ENCODE measurements at regions not wholly inside any gene's neighbourhood (a gene's known extent, or its start where the extent isn't known, plus 50 kb on each side); places are given as distances from the start of the nearest gene placed in this dataset.

- no peak for DNase-seq
Observed at GRCh38 chr5:158287643-158288271, 428.8 kb upstream of the CLINT1 start.

GRCh38 chr5:158286827-158287226 is 427.9 kb upstream of the CLINT1 start:
- no peak for DNase-seq

- no peak for DNase-seq
Observed at GRCh38 chr5:158285698-158286097, 426.8 kb upstream of the CLINT1 start.

- DNase-seq, result no peak
Observed at GRCh38 chr5:158284242-158284641, 425.3 kb upstream of the CLINT1 start.

- no peak for DNase-seq
Observed at GRCh38 chr5:158283397-158283796, 424.5 kb upstream of the CLINT1 start.

GRCh38 chr5:158278216-158278925 is 419.4 kb upstream of the CLINT1 start:
- no peak for DNase-seq

GRCh38 chr5:158277276-158277675 is 418.3 kb upstream of the CLINT1 start:
- no peak for DNase-seq

GRCh38 chr5:158276692-158277091 is 417.7 kb upstream of the CLINT1 start:
- DNase-seq, result no peak

- no peak for DNase-seq
Observed at GRCh38 chr5:158275511-158275910, 416.6 kb upstream of the CLINT1 start.

- DNase-seq, result no peak
Observed at GRCh38 chr5:158273035-158273434, 414.1 kb upstream of the CLINT1 start.

- DNase-seq, result no peak
Observed at GRCh38 chr5:158272409-158272808, 413.5 kb upstream of the CLINT1 start.

- no peak for DNase-seq
Observed at GRCh38 chr5:158270996-158271554, 412.1 kb upstream of the CLINT1 start.

GRCh38 chr5:158268286-158268685 is 409.3 kb upstream of the CLINT1 start:
- DNase-seq, result no peak

GRCh38 chr5:158267228-158267627 is 408.3 kb upstream of the CLINT1 start:
- DNase-seq, result no peak

GRCh38 chr5:158265931-158266700 is 407.2 kb upstream of the CLINT1 start:
- no peak for DNase-seq

GRCh38 chr5:158265346-158265745 is 406.4 kb upstream of the CLINT1 start:
- no peak for DNase-seq

GRCh38 chr5:158264264-158264663 is 405.3 kb upstream of the CLINT1 start:
- DNase-seq, result no peak

GRCh38 chr5:158261674-158262367 is 402.9 kb upstream of the CLINT1 start:
- no peak for DNase-seq

- DNase-seq, result no peak
Observed at GRCh38 chr5:158256096-158256495, 397.2 kb upstream of the CLINT1 start.

- no peak for DNase-seq
Observed at GRCh38 chr5:158255609-158256008, 396.7 kb upstream of the CLINT1 start.

GRCh38 chr5:158246661-158247060 is 387.7 kb upstream of the CLINT1 start:
- no peak for DNase-seq

- no peak for DNase-seq
Observed at GRCh38 chr5:158245513-158245912, 386.6 kb upstream of the CLINT1 start.

- no peak for DNase-seq
Observed at GRCh38 chr5:158244882-158245281, 385.9 kb upstream of the CLINT1 start.

All from activated CD4-positive, alpha-beta T cell treated with anti-CD3 and anti-CD28 coated beads, Interleukin-2, Interleukin-6, amounts not matched to agents 100 ng/mL and 50 ng/mL, durations not matched to agents 16 hours and 8 hours (primary cell).